GM23248 (cell line): ENCODE measurements at regions not wholly inside any gene's neighbourhood (a gene's known extent, or its start where the extent isn't known, plus 50 kb on each side); places are given as distances from the start of the nearest gene placed in this dataset.

Source experiments
- EZH2 ChIP-seq: fragments of 200-600 bp; sonication (generic); IDR thresholded peaks from 2 replicates; pipeline ENCODE4 v1.6.1; 2018; ENCODE audit warnings: antibody characterized with exemption, mild to moderate bottlenecking; ENCODE audit not compliant: insufficient read depth, poor library complexity, severe bottlenecking
- EZH2phosphoT487 ChIP-seq: fragments of 200-600 bp; sonication (generic); IDR thresholded peaks from 2 replicates; pipeline ENCODE4 v1.6.1; 2018; ENCODE audit warnings: antibody characterized with exemption, moderate library complexity, mild to moderate bottlenecking, low read depth; ENCODE audit not compliant: insufficient read depth

DNA sequence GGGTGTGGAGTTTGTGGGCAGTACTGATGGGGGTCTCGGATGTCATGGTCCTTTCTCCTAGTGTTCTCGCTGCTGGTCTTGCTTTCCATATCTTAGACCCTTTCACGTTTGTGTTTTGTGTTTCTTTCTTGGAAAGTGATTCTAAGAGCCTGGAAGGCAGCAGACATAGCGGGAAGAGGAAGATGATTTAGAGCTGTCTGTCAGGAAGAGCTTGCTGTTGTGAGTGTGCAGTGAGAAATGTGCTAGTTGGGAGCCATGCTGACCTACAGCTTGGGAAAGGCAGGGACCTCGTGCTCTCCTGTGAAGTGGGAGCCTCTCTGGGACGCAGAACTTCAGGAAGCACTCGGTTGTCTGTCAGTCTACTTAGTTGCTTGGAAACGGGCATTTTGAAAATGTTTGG, 122.2 kb downstream of the ZNF518B start:
- TF ChIP-seq EZH2phosphoT487 = no peak
- no peak for TF ChIP-seq EZH2
